Right renal pelvis (tissue), 4 donors: ENCODE measurements at regions not wholly inside any gene's neighbourhood (a gene's known extent, or its start where the extent isn't known, plus 50 kb on each side); places are given as distances from the start of the nearest gene placed in this dataset.

Experiments
- DNase-seq, 4 donors: peaks; one replicate each; pipeline ENCODE4 v3.0.0-alpha.2; 2013; ENCODE audit warnings: low read depth in 4 of 4, low spot score in 3 of 4, missing footprints in 1 of 4

DNA sequence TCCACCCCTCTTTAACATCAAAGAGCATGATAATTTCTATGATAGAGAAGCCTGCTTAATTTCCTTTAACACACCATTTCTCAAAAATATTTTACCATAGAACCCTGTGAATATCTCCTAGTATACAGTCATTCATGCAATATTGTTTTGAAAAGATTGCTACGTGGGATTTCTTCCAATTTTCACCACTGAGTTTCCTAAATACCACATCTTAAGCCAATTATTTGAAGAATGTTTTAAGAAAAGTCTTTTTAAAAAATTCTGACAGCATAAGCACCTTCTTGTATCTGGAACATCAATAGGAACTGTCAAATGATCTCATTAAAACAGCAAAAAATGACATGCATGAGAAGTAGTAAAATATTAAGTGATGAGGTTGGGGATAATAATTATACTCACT, 1126.7 kb downstream of the TUSC7 start:
- DNase-seq, result no peak

- DNase-seq, result no peak
Observed at GRCh38 chr3:117837391-117837790, 1127.8 kb downstream of the TUSC7 start.

GRCh38 chr3:117842086-117842485, 1132.5 kb downstream of the TUSC7 start:
- DNase-seq, result peak in 2 of 4 donors; percentile 1 to 5

DNA sequence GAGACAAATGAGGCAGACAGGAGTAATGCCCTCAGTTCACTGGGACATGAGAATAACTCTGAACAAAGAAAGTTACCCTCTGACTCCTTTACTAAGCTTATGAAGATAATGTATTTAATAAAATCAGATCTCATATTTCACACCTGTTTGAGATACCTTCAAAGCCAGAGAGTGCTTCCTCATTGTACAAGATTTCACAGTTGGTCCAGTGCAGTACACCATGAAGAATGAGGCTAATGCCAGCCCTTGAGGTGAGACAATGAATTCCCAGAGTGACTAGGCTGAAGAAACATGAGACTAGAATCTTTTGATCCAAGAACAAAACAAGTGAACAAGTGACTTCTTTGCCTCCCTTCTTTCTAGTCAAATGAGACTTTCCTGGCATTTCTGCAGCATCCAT, 1133.8 kb downstream of the TUSC7 start:
- no peak for DNase-seq

- DNase-seq, result no peak
Observed at GRCh38 chr3:117844676-117845075, 1135.1 kb downstream of the TUSC7 start.

- no peak for DNase-seq
Observed at GRCh38 chr3:117846238-117846637, 1136.7 kb downstream of the TUSC7 start.

DNA sequence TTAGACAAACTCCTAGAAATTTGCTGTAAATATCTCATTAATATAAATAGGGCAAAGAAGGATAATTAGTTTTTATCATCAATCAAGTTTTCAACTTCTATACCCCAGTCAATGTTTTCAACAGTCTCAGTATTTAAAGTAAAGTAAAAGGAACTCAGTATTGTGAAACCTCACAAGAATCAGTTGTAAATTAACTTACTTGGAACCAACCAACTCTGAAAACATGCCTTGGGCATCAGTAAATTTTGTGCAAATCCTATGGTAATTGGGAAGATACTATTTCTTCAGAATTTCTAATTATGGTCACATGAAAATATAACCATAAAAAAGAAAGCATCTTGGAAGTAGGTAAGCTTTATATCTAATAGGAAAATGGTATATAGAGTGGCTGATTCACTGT, 1139.0 kb downstream of the TUSC7 start:
- DNase-seq, result no peak

DNA sequence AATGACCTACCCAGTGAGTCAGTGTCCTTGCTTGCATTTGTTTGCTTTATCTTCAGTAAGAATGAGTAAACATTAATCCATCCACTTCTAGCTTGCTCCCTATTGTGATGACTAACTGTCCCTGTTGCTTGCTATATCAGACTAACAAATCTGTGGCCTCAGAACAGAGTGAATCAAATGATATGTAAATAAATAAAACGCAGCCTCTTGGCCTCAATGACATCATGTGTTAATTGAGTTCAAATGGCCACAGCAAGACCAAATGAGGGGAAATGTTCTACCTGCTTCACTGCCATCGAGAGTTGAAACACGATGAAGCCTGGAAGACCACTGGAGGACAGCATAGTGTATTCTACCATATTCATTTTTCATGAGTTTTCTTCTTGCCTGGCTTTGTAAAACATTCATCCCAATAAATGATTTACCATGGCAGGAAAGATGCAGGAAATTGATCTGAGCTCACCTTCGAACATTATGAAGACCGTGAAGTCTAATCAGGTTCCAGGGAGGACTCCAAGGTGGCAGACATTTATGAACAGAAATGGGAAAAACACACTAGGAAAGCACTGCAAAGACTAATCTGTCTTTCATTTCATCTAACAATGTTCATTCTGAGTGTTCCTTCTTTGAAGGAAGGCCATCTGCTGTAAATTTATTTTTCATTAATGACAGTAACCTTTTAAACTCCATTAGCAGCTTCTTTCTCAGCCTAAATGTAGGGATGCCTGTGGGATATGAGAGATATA, 1144.5 kb downstream of the TUSC7 start:
- no peak for DNase-seq

- DNase-seq, result no peak
Observed at GRCh38 chr3:117856354-117856753, 1146.8 kb downstream of the TUSC7 start.

DNA sequence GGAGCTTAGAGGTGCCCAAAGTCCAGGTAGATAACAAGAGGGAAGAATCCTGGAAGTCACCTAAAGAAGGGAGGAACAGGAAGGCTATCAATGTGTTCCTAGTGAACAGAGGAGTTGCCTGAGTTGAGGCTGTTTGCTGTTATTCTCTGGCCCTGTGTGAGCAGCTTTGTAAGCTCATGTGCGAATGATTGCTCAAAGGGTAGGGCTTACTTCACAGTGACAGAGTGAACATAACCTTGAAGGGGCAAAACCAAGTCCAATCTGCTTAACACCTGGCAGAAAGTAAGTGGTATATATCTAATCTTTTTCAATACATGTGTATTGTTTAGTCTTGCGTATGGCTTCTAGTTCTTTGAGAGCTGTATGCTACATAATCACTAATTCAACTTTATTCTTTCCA, 1153.6 kb downstream of the TUSC7 start:
- no peak for DNase-seq

- no peak for DNase-seq
Observed at GRCh38 chr3:117865338-117865737, 1155.8 kb downstream of the TUSC7 start.

DNA sequence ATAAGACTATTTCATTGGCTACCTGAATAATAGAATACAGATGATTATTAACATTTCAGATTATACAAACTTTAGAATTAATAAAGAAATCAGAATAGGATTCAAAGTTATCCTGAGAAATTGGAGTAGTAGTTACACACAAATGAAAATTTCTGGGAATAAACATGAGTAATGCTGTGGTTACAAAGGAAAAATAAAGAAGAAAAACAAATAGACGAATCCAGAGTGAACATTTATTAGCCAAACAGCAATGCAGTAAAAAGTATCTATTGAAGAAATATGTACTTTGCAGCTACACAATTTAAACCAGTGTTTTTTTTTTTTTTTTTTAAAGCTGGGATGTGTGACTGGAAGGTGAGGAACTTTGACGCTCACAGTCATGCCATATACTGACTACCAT, 1159.2 kb downstream of the TUSC7 start:
- no peak for DNase-seq

DNA sequence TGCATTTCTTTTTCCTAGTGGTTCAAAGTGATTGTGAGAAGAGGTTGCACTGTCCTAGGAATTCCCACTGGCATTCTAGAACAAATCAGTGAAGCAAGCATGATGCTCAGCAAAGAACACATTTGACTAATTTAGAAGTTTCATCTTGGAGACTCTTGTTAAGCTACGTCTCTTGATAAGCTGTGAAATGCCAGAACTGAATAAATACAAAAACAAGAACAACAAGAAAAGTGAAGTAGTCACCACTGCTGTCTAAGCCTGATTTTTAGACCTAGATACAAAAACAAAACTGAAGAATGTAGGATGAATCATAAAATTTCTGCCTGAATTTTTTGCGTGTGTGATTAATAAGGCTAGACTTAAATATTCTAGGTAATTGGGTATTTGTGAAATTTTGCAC, 1162.4 kb downstream of the TUSC7 start:
- no peak for DNase-seq

GRCh38 chr3:117872594-117873248, 1161.9 kb downstream of the IGSF11 start:
- DNase-seq, result peak in 1 of 4 donors; percentile 8

- peak; percentile 18 to 33 (median 26) for DNase-seq
Observed at GRCh38 chr3:117873249-117873600, 1161.4 kb downstream of the IGSF11 start.

DNA sequence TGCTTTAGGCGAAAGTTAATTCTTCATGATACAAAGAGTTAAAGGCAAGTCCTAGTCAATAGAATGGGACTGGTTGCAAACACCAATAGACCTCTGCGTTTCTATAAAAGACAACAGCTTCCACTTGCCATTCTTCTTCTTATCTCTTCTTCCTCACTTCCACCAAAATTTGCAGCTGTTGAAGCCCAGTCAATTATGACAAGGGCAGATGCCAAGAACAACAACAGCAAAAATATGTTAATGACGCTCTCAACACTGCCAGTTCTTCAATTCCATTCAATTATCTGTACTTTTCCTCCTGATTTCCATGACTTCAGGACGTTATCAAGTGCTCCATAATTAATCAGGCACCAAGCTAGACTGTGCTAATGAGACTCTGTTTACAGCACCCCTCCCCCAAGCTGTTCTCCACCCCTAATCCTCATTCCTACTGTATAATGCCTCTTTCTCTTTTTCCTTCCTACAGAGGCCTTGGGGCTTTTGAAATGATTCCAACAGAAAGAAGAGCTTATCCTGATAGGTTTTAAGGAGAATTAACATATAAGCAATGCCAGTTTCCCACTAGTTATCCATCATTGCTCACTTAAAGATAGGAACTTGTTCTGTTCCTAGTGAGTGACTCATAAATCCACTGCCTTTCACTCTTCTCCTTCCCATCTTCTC, 1160.5 kb downstream of the IGSF11 start:
- DNase-seq, result no peak

GRCh38 chr3:117874904-117875874, 1159.5 kb downstream of the IGSF11 start:
- DNase-seq, result no peak

- no peak for DNase-seq
Observed at GRCh38 chr3:117875887-117876286, 1158.8 kb downstream of the IGSF11 start.

DNA sequence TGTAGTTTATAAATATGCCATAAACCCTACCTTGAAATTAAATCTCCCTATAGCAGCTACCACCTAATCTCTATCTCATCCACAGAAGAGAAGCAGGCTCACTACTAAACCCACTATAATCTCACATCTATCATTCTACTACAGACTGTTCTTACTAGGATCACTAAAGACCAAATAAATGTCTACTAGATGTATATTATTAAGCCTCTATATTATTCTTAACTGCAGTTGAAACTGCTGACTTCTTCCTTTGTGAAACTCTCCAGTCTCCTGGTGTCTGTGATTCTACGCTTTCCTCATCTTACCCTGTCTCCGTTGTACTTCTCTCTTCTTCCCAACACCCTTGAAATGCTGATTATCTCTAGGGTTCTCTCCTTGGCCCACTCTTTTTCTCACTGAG, 1154.0 kb downstream of the IGSF11 start:
- no peak for DNase-seq

DNA sequence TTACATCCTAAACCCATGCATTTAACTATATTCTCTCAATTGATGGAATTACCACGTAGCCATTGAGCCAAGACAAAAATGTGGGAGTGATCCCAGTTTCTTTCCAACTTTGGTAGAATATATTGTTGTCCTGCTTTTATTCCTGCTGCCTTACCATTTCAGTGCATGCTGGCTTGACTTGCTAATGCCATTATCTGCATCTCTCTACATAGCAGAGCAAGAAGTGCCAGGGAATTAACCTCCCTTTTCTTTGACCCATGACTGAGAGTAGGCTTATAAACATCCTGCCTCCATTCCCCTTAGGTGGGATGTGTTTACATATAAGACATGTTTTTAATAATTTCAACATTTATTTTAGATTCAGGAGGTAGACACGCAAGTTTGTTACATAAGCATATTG, 1153.4 kb downstream of the IGSF11 start:
- DNase-seq, result no peak

- DNase-seq, result no peak
Observed at GRCh38 chr3:117885011-117885441, 1149.6 kb downstream of the IGSF11 start.
